MM.1S (cell line): ENCODE measurements at regions not wholly inside any gene's neighbourhood (a gene's known extent, or its start where the extent isn't known, plus 50 kb on each side); places are given as distances from the start of the nearest gene placed in this dataset.

ENCODE experiments used
- DNase-seq: peaks from one replicate; pipeline ENCODE4 v3.0.0-alpha.2; 2015
- H2AFZ ChIP-seq: fragments of 300-600 bp; sonication (generic); 2 replicates; pipeline ENCODE4 v1.6.0; 2016; ENCODE audit warnings: antibody characterized with exemption, low read length
- H3F3A ChIP-seq: fragments of 300-600 bp; sonication (generic); 2 replicates; pipeline ENCODE4 v1.6.1; 2016; ENCODE audit warnings: mild to moderate bottlenecking, antibody characterized with exemption, low read length, moderate library complexity, mixed read lengths; ENCODE audit not compliant: insufficient read depth
- H3K27ac ChIP-seq: fragments of 300-600 bp; sonication (generic); 2 replicates; pipeline ENCODE4 v1.5.1; 2016; ENCODE audit warnings: mild to moderate bottlenecking, low read length
- H3K27me3 ChIP-seq: fragments of 300-600 bp; sonication (generic); replicated peaks from 2 replicates; pipeline ENCODE4 v1.6.0; 2016; ENCODE audit warnings: low read length; ENCODE audit not compliant: insufficient read depth
- H3K36me3 ChIP-seq: fragments of 300-600 bp; sonication (generic); replicated peaks from 2 replicates; pipeline ENCODE4 v1.6.1; 2016; ENCODE audit warnings: mild to moderate bottlenecking, low read length, mixed read lengths; ENCODE audit not compliant: insufficient read depth
- H3K4me1 ChIP-seq: fragments of 300-600 bp; sonication (generic); 2 replicates; pipeline ENCODE4 v1.6.1; 2016; ENCODE audit warnings: low read length, mixed read lengths
- H3K4me2 ChIP-seq: fragments of 300-600 bp; sonication (generic); 2 replicates; pipeline ENCODE4 v1.6.0; 2016; ENCODE audit warnings: low read depth, low read length
- H3K4me3 ChIP-seq: fragments of 300-600 bp; sonication (generic); 2 replicates; pipeline ENCODE4 v1.5.1; 2016; ENCODE audit warnings: low read length, mixed read lengths
- H3K79me2 ChIP-seq: fragments of 300-600 bp; sonication (generic); 2 replicates; pipeline ENCODE4 v1.6.1; 2016; ENCODE audit warnings: mixed run types, low read length, mixed read lengths
- H3K9ac ChIP-seq: fragments of 300-600 bp; sonication (generic); 2 replicates; pipeline ENCODE4 v1.6.1; 2016; ENCODE audit warnings: low read length, mixed read lengths
- H3K9me2 ChIP-seq: fragments of 300-600 bp; sonication (generic); replicated peaks from 2 replicates; pipeline ENCODE4 v1.6.1; 2016; ENCODE audit warnings: mild to moderate bottlenecking, low read length, mixed read lengths; ENCODE audit not compliant: insufficient read depth
- H3K9me3 ChIP-seq: fragments of 300-600 bp; sonication (generic); replicated peaks from 2 replicates; pipeline ENCODE4 v1.6.1; 2016; ENCODE audit warnings: mild to moderate bottlenecking, low read length, mixed read lengths; ENCODE audit not compliant: insufficient read depth
- H4K20me1 ChIP-seq: fragments of 300-600 bp; sonication (generic); 2 replicates; pipeline ENCODE4 v1.6.1; 2016; ENCODE audit warnings: mild to moderate bottlenecking, low read length, moderate library complexity, mixed read lengths; ENCODE audit not compliant: insufficient read depth
- CTCF ChIP-seq: fragments of 300-600 bp; sonication (generic); IDR thresholded peaks from 2 replicates; pipeline ENCODE4 v1.5.1; 2016; ENCODE audit warnings: antibody characterized with exemption, low read length, mixed read lengths
- EZH2 ChIP-seq: fragments of 300-600 bp; sonication (generic); optimal IDR thresholded peaks from 2 replicates; pipeline ENCODE3; 2017; ENCODE audit warnings: low read depth, mild to moderate bottlenecking, antibody characterized with exemption, low read length, mixed read lengths
- EZH2phosphoT487 ChIP-seq: fragments of 300-600 bp; sonication (generic); IDR thresholded peaks from 2 replicates; pipeline ENCODE4 v1.6.1; 2018; ENCODE audit warnings: antibody characterized with exemption, low read length

GRCh38 chr5:146940295-146940694 lies 61.7 kb upstream of the PPP2R2B start:
- H3K4me3 ChIP-seq = no peak overlapping the region
- no peaks in the 10 kb centered on the region for H3K27me3 ChIP-seq
- no peak overlapping the region for H3K27ac ChIP-seq
- no peak for DNase-seq
- no peaks in the 10 kb centered on the region for H3K36me3 ChIP-seq
- no peaks in the 10 kb centered on the region for H3K79me2 ChIP-seq
- H3K4me2 ChIP-seq = no peak overlapping the region
- H3K4me1 ChIP-seq = no peaks in the 10 kb centered on the region
- no peak overlapping the region for H3K9ac ChIP-seq
- no peaks in the 10 kb centered on the region for H3K9me3 ChIP-seq
- no peaks in the 10 kb centered on the region for H4K20me1 ChIP-seq
- H3F3A ChIP-seq = no peaks in the 10 kb centered on the region
- no peak overlapping the region for H2AFZ ChIP-seq
- H3K9me2 ChIP-seq = no peaks in the 10 kb centered on the region
- no peak for TF ChIP-seq EZH2phosphoT487

GRCh38 chr5:146944019-146944418 lies 65.5 kb upstream of the PPP2R2B start:
- no peaks in the 10 kb centered on the region for H3F3A ChIP-seq
- H4K20me1 ChIP-seq = no peaks in the 10 kb centered on the region
- H3K9me3 ChIP-seq = no peaks in the 10 kb centered on the region
- no peak overlapping the region for H3K4me3 ChIP-seq
- H3K27me3 ChIP-seq = no peaks in the 10 kb centered on the region
- H3K36me3 ChIP-seq = no peaks in the 10 kb centered on the region
- no peak for TF ChIP-seq EZH2
- no peak overlapping the region for H2AFZ ChIP-seq
- H3K4me1 ChIP-seq = no peaks in the 10 kb centered on the region
- no peaks in the 10 kb centered on the region for H3K9me2 ChIP-seq
- no peak for DNase-seq
- H3K79me2 ChIP-seq = no peaks in the 10 kb centered on the region
- H3K9ac ChIP-seq = no peak overlapping the region
- no peak overlapping the region for H3K27ac ChIP-seq
- H3K4me2 ChIP-seq = no peak overlapping the region

GRCh38 chr5:146944764-146945616 lies 66.4 kb upstream of the PPP2R2B start:
- Histone ChIP-seq H3K9me2 (no peaks in the 10 kb centered on the region), H2AFZ (no peak overlapping the region), H3K4me2 (no peak overlapping the region), H3K4me1 (no peaks in the 10 kb centered on the region), H4K20me1 (no peaks in the 10 kb centered on the region), H3K36me3 (no peaks in the 10 kb centered on the region), H3K27me3 (no peaks in the 10 kb centered on the region), H3K79me2 (no peaks in the 10 kb centered on the region), H3F3A (no peaks in the 10 kb centered on the region), H3K27ac (no peak overlapping the region), H3K4me3 (no peak overlapping the region), H3K9me3 (no peaks in the 10 kb centered on the region), H3K9ac (no peak overlapping the region)
- TF ChIP-seq EZH2phosphoT487 = no peak
- TF ChIP-seq EZH2 = no peak
- TF ChIP-seq CTCF = no peak
- no peak for DNase-seq

- DNase-seq = no peak
- Histone ChIP-seq H3K9me3 (no peaks in the 10 kb centered on the region), H3K4me2 (no peak overlapping the region), H3K79me2 (no peaks in the 10 kb centered on the region), H3K36me3 (no peaks in the 10 kb centered on the region), H3K4me3 (no peak overlapping the region), H3K9me2 (no peaks in the 10 kb centered on the region), H3F3A (no peaks in the 10 kb centered on the region), H2AFZ (no peak overlapping the region), H3K27me3 (no peaks in the 10 kb centered on the region), H3K4me1 (no peaks in the 10 kb centered on the region), H3K9ac (no peak overlapping the region), H4K20me1 (no peaks in the 10 kb centered on the region), H3K27ac (no peak overlapping the region)
- no peak for TF ChIP-seq EZH2
- no peak for TF ChIP-seq CTCF
- no peak for TF ChIP-seq EZH2phosphoT487
Observed at GRCh38 chr5:146945617-146946084, 67.1 kb upstream of the PPP2R2B start.
